Fibroblast of the conjunctiva (primary cell): ENCODE measurements at regions not wholly inside any gene's neighbourhood (a gene's known extent, or its start where the extent isn't known, plus 50 kb on each side); places are given as distances from the start of the nearest gene placed in this dataset.
"Not testable (repeated sequence)": the region's sequence is repeated elsewhere in the genome, so short reads cannot be mapped to it uniquely, and the experiment has no call there.

Experiments
- DNase-seq: peaks from one replicate; pipeline ENCODE4 v3.0.0-alpha.2; 2010; ENCODE audit warnings: low read depth

GRCh38 chr2:88396209-88396608 lies 56.3 kb downstream of the FOXI3 start:
- DNase-seq: no peak

GRCh38 chr2:88377641-88377991 lies 74.9 kb downstream of the FOXI3 start:
- no peak for DNase-seq

- no peak for DNase-seq
Measured at GRCh38 chr2:88372042-88372441, 80.5 kb downstream of the FOXI3 start.

- DNase-seq: not testable (repeated sequence)
Measured at GRCh38 chr2:88365408-88365807, 87.1 kb downstream of the FOXI3 start.

- no peak for DNase-seq
Measured at GRCh38 chr2:88355486-88355885, 97.0 kb downstream of the FOXI3 start.

GRCh38 chr2:88351249-88351601 lies 101.3 kb downstream of the FOXI3 start:
- no peak for DNase-seq

- DNase-seq: peak; percentile 2
Measured at GRCh38 chr2:88350331-88351248, 101.9 kb downstream of the FOXI3 start.

- no peak for DNase-seq
Measured at GRCh38 chr2:88345842-88346241, 106.7 kb downstream of the FOXI3 start.

GRCh38 chr2:88342749-88343148 lies 109.7 kb downstream of the FOXI3 start:
- DNase-seq: no peak

GRCh38 chr2:88334418-88334817 lies 118.1 kb downstream of the FOXI3 start:
- DNase-seq: no peak

GRCh38 chr2:88331239-88331638 lies 121.3 kb downstream of the FOXI3 start:
- no peak for DNase-seq

- DNase-seq: no peak
Measured at GRCh38 chr2:88329815-88330603, 122.5 kb downstream of the FOXI3 start.

GRCh38 chr2:88321449-88322248 lies 130.8 kb downstream of the FOXI3 start:
- DNase-seq: no peak

- DNase-seq: no peak
Measured at GRCh38 chr2:88320076-88320773, 132.3 kb downstream of the FOXI3 start.

- no peak for DNase-seq
Measured at GRCh38 chr2:88318956-88319330, 133.6 kb downstream of the FOXI3 start.

GRCh38 chr2:88318071-88318955 lies 134.2 kb downstream of the FOXI3 start:
- no peak for DNase-seq

GRCh38 chr2:88310787-88311186 lies 140.6 kb downstream of the THNSL2 start:
- no peak for DNase-seq

- no peak for DNase-seq
Measured at GRCh38 chr2:88307817-88308216, 137.7 kb downstream of the THNSL2 start.

- no peak for DNase-seq
Measured at GRCh38 chr2:88303865-88304264, 133.7 kb downstream of the THNSL2 start.

GRCh38 chr2:88296247-88296646 lies 126.1 kb downstream of the THNSL2 start:
- DNase-seq: no peak
